Kidney (tissue), 13 donors: ENCODE measurements at regions not wholly inside any gene's neighbourhood (a gene's known extent, or its start where the extent isn't known, plus 50 kb on each side); places are given as distances from the start of the nearest gene placed in this dataset.

ENCODE experiments used
- DNase-seq, 5 donors: peaks; one replicate each; pipeline ENCODE4 v3.0.0-alpha.2; 2013 to 2020
- FAIRE-seq: peaks from 2 replicates; lab custom pipeline; 2012; peaks lifted over from hg19 to GRCh38; lab: Jason Lieb, UNC
- H3K27ac ChIP-seq, 2 donors: one replicate each; pipeline ENCODE4 v1.7.0; 2013; ENCODE audit warnings: low read depth in 2 of 2, low read length in 2 of 2, inconsistent platforms in 1 of 2
- H3K27me3 ChIP-seq: one replicate; pipeline ENCODE4 v1.7.1; 2013; ENCODE audit warnings: low read length, inconsistent platforms; ENCODE audit not compliant: control insufficient read depth, insufficient read depth
- H3K36me3 ChIP-seq, 3 donors: one replicate each; pipeline versions ENCODE4 v1.7.0 to v1.7.1; 2013; ENCODE audit warnings: low read length in 3 of 3, control low read depth in 1 of 3, inconsistent platforms in 1 of 3; ENCODE audit not compliant: insufficient read depth in 3 of 3, control insufficient read depth in 2 of 3
- H3K4me1 ChIP-seq, 3 donors: one replicate each; pipeline versions ENCODE4 v1.7.0 to v1.7.1; 2013; ENCODE audit warnings: low read length in 3 of 3, inconsistent platforms in 1 of 3, low read depth in 1 of 3; ENCODE audit not compliant: control insufficient read depth in 2 of 3, insufficient read depth in 2 of 3
- H3K4me3 ChIP-seq, 3 donors: one replicate each; pipeline versions ENCODE4 v1.7.0 to v1.8.1; 2013; ENCODE audit warnings: low read length in 3 of 3, control low read depth in 1 of 3, inconsistent platforms in 1 of 3
- H3K9ac ChIP-seq, 3 donors: one replicate each; pipeline versions ENCODE4 v1.7.0 to v1.7.1; 2013; ENCODE audit warnings: low read length in 3 of 3, control low read depth in 1 of 3, inconsistent platforms in 1 of 3
- H3K9me3 ChIP-seq, 3 donors: one replicate each; pipeline versions ENCODE4 v1.7.0 to v1.7.1; 2013; ENCODE audit warnings: low read length in 3 of 3, control low read depth in 1 of 3, inconsistent platforms in 1 of 3; ENCODE audit not compliant: control insufficient read depth in 2 of 3, insufficient read depth in 1 of 3
- intact Hi-C: fragments of 100-400 bp; cut with DNase I; formaldehyde crosslinking; loops from one replicate; pipeline ENCODE4 v1.11.1; 2022
- TF ChIP-seq, protein P1 (sequence below): IDR thresholded peaks from 3 replicates; pipeline ENCODE4 v1.5.1; 2012; ENCODE audit warnings: mild to moderate bottlenecking, moderate library complexity, borderline replicate concordance; ENCODE audit not compliant: insufficient read depth; ENCODE audit errors: extremely low read depth
- donor health status: control.
- donor health status: control.
- donor health status: control.
- donor health status: control.
- donor health status: control.
- donor health status: DM: yes; HTN: yes; CAD: no.
- donor health status: Normal renal cell carcinoma (clear cell type).

DNA sequence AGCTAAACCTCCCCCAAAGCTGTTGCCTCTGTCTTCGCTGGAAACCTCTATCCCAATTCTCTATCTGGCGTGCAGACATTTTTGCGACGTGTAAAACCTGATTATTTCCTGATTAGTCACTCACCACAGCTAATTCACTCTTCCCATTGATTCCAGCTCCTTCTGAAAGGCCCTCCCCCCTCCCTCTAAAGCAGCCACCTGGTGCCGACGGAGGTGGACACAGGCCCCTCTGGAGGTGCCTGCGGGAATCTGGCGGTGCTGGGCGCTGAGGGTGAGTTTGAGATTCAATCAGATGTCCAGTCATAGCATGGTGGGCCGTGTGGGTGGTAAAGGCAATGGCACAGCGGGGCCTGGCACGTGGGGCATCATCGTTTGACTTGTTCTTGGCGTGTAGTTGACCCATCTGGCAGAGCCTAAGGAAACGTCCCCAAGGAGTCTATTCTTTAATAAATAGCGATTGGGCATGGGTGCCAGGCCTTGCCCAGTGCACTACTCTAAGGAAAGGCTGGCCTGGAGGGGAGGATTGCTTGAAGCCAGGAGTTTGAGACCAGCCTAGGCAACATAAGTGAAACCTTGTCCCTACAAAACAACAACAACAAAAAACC is 271.1 kb upstream of the MVB12B start:
- FAIRE-seq, result no peak
- no peak overlapping the region for H3K9ac ChIP-seq
- no peaks in the 10 kb centered on the region for H3K36me3 ChIP-seq
- no peak overlapping the region for H3K27ac ChIP-seq
- no peaks in the 10 kb centered on the region for H3K4me1 ChIP-seq
- no peaks in the 10 kb centered on the region for H3K9me3 ChIP-seq
- H3K27me3 ChIP-seq, result no peaks in the 10 kb centered on the region
- no peak overlapping the region for H3K4me3 ChIP-seq
- intact Hi-C loops, result no loop called here
- peak in 2 of 5 donors; percentile 19 to 44 for DNase-seq
- TF ChIP-seq, protein P1, sequence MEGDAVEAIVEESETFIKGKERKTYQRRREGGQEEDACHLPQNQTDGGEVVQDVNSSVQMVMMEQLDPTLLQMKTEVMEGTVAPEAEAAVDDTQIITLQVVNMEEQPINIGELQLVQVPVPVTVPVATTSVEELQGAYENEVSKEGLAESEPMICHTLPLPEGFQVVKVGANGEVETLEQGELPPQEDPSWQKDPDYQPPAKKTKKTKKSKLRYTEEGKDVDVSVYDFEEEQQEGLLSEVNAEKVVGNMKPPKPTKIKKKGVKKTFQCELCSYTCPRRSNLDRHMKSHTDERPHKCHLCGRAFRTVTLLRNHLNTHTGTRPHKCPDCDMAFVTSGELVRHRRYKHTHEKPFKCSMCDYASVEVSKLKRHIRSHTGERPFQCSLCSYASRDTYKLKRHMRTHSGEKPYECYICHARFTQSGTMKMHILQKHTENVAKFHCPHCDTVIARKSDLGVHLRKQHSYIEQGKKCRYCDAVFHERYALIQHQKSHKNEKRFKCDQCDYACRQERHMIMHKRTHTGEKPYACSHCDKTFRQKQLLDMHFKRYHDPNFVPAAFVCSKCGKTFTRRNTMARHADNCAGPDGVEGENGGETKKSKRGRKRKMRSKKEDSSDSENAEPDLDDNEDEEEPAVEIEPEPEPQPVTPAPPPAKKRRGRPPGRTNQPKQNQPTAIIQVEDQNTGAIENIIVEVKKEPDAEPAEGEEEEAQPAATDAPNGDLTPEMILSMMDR, result no peak

DNA sequence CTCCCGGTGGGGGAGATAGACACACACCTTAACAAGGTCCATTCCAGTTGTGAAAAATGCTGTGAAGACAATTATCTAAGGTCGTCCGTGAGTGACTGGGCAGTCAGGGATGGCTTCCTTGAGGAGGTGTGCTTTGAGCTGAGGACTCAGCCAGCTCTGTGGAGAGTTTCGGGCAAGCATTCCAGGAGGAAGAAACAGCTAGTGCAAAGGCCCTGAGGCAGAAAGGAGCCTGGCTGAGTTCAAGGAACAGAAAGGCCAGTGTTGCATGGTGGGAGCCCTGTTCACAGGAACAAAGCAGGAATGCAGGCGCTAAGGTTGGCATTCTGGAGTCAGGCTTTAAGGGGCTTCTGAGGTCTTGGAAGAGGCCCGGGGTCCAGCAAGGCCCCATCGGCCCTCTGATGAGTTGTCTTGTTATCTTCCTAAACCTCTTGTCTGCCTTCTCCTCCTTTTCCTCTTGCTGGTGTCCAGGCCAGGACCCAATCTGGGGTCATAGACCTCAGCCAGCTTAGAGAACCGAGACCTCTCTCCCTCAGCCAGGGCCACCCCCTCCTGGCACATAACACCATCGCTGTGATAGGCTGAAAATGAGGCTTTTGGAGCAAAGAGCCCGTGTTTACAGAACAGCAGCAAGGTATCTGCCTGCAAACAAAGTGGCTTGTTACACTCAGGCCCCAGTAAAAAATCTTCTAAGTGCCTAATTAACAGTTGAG is 270.2 kb upstream of the MVB12B start:
- no peak overlapping the region for H3K4me3 ChIP-seq
- no peaks in the 10 kb centered on the region for H3K27me3 ChIP-seq
- DNase-seq (peak in 1 of 5 donors; percentile 15), FAIRE-seq (no peak)
- intact Hi-C loops, result no loop called here
- TF ChIP-seq, protein P1, result no peak
- no peak overlapping the region for H3K27ac ChIP-seq
- no peaks in the 10 kb centered on the region for H3K4me1 ChIP-seq
- H3K36me3 ChIP-seq, result no peaks in the 10 kb centered on the region
- no peak overlapping the region for H3K9ac ChIP-seq
- H3K9me3 ChIP-seq, result no peaks in the 10 kb centered on the region

DNA sequence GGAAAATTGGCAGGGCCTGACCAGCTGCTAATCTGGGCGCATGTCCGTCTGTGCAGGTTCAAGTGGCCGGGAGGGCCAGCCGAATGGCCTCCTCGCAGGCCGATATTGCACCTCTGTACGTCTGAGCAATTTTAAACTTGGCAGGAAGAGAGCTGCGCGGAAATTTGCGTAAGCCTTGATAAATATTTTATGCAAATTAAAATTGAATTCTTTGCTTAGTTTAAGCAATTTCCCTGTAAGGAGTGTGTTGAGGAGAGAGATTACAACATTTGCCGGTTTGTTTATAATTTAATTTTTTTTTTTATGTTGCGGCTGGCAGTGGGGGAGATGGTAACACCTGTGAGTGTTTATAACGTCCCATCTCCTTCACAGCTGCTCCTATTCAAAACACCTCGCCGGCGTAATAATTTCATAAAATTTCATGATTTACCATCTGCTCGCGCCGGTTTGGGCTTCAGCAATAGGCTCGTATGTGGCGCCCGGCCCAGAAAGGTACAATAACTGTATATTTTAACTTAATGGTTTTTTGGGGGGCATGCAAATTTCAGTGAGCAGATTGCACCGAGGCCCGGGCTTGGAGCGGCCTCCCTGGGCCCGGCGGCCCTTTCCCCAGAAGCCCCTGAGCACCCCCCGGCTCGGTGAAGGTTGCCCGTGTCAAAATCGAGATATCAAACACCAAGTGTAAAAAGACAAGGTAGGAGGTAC is 269.4 kb upstream of the MVB12B start:
- DNase-seq (peak in 1 of 5 donors; percentile 18), FAIRE-seq (no peak)
- intact Hi-C loops, result no loop called here
- TF ChIP-seq, protein P1, result no peak
- Histone ChIP-seq H3K4me1 (no peaks in the 10 kb centered on the region), H3K4me3 (no peak overlapping the region), H3K27me3 (no peaks in the 10 kb centered on the region), H3K27ac (no peak overlapping the region), H3K36me3 (no peaks in the 10 kb centered on the region), H3K9me3 (no peaks in the 10 kb centered on the region), H3K9ac (no peak overlapping the region)
